ENCODE measurements at regions not wholly inside any gene's neighbourhood (a gene's known extent, or its start where the extent isn't known, plus 50 kb on each side); places are given as distances from the start of the nearest gene placed in this dataset.

DNA sequence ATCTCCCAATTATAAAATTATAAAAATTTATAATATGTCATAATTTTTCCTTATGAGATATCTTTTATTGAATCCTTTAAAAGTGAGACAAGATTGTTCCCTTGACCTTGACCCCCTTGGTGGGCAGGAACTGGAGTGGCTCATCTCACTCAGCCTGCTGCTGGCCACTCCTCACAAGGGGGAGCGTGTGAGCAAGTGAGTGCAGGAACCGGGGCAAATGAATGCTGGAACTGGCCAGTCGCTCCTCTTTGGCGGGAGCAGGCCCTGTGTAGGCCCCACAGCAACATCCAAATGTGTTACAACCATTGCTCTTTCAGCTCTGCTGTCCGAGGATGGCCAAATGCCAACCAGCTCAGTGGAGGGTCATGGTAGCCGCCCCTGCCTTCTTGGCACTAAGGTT lies 178.8 kb downstream of the ETNK1 start:
- Mint-ChIP-seq H3K4me3 (ENCODE audit: unreplicated experiment) (no peak overlapping the region), H3K27me3 (ENCODE audit: unreplicated experiment) (peaks cover 3% of the 10 kb centered on the region), H3K9me3 (ENCODE audit: unreplicated experiment) (no peaks in the 10 kb centered on the region), H3K27ac (ENCODE audit: unreplicated experiment) (no peak overlapping the region), H3K36me3 (ENCODE audit: low read depth, unreplicated experiment) (no peaks in the 10 kb centered on the region), H3K4me1 (ENCODE audit: unreplicated experiment) (no peaks in the 10 kb centered on the region)
- no peak for DNase-seq (ENCODE audit: low spot score)
- TF ChIP-seq, protein P1, sequence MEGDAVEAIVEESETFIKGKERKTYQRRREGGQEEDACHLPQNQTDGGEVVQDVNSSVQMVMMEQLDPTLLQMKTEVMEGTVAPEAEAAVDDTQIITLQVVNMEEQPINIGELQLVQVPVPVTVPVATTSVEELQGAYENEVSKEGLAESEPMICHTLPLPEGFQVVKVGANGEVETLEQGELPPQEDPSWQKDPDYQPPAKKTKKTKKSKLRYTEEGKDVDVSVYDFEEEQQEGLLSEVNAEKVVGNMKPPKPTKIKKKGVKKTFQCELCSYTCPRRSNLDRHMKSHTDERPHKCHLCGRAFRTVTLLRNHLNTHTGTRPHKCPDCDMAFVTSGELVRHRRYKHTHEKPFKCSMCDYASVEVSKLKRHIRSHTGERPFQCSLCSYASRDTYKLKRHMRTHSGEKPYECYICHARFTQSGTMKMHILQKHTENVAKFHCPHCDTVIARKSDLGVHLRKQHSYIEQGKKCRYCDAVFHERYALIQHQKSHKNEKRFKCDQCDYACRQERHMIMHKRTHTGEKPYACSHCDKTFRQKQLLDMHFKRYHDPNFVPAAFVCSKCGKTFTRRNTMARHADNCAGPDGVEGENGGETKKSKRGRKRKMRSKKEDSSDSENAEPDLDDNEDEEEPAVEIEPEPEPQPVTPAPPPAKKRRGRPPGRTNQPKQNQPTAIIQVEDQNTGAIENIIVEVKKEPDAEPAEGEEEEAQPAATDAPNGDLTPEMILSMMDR (IDR thresholded peaks at IDR 0.05; ENCODE audit: unreplicated experiment), result no peak

DNA sequence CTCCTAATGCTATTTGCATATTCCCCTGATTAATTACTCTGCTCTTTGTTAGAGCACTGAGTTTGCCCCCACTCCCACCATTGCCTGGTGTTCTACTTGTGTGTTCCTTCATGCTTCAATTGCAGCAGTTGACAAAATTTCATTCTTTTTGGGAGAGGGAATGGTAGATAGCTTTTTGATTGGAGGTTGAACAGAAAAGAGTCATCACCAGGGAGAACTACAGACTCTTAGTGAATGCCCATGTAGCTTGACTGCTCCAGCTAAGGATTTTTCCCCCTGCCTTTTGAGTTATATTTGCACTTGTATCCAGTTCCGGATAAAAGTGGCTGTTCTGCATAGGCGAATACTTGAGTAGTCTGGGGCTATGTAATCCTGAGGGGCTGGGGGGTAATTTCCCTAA lies 183.9 kb downstream of the ETNK1 start:
- Mint-ChIP-seq H3K27me3 (ENCODE audit: unreplicated experiment) (peaks cover 2% of the 10 kb centered on the region), H3K27ac (ENCODE audit: unreplicated experiment) (no peak overlapping the region), H3K9me3 (ENCODE audit: unreplicated experiment) (no peaks in the 10 kb centered on the region), H3K4me1 (ENCODE audit: unreplicated experiment) (no peaks in the 10 kb centered on the region), H3K4me3 (ENCODE audit: unreplicated experiment) (no peak overlapping the region), H3K36me3 (ENCODE audit: low read depth, unreplicated experiment) (no peaks in the 10 kb centered on the region)
- TF ChIP-seq, protein P1 (IDR thresholded peaks at IDR 0.05; ENCODE audit: unreplicated experiment), result no peak
- no peak for DNase-seq (ENCODE audit: low spot score)

- Mint-ChIP-seq H3K27me3 (ENCODE audit: unreplicated experiment) (peaks cover 2% of the 10 kb centered on the region), H3K9me3 (ENCODE audit: unreplicated experiment) (no peaks in the 10 kb centered on the region), H3K4me3 (ENCODE audit: unreplicated experiment) (no peak overlapping the region), H3K27ac (ENCODE audit: unreplicated experiment) (no peak overlapping the region), H3K4me1 (ENCODE audit: unreplicated experiment) (no peaks in the 10 kb centered on the region), H3K36me3 (ENCODE audit: low read depth, unreplicated experiment) (no peaks in the 10 kb centered on the region)
- DNase-seq (ENCODE audit: low spot score), result no peak
- TF ChIP-seq, protein P1 (IDR thresholded peaks at IDR 0.05; ENCODE audit: unreplicated experiment), result no peak
Measured at GRCh38 chr12:22810036-22810435, 185.1 kb downstream of the ETNK1 start.

DNA sequence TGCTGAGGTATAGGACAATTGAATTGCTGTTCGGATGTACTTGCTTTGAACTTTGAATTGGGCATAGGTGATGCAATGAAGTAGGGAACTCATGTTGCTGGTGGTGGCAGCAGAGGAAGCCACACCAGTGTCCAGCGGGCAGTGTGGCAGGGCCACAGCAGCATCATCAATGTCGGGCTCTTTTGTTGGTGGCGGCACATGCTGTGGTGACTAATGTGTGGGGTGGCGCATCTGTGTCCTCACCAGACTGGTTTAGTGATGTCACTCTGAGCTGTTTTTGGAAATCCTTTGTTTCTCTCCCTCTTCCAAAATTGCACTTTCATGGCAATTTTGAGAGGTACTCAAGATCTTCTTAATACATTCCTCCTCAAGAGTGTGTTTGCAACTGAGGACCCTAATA lies 187.6 kb downstream of the ETNK1 start:
- DNase-seq (ENCODE audit: low spot score), result no peak
- H3K4me3 Mint-ChIP-seq (ENCODE audit: unreplicated experiment), result no peak overlapping the region
- no peak overlapping the region for H3K27ac Mint-ChIP-seq (ENCODE audit: unreplicated experiment)
- no peaks in the 10 kb centered on the region for H3K36me3 Mint-ChIP-seq (ENCODE audit: low read depth, unreplicated experiment)
- H3K4me1 Mint-ChIP-seq (ENCODE audit: unreplicated experiment), result no peaks in the 10 kb centered on the region
- H3K27me3 Mint-ChIP-seq (ENCODE audit: unreplicated experiment), result peaks cover 2% of the 10 kb centered on the region
- H3K9me3 Mint-ChIP-seq (ENCODE audit: unreplicated experiment), result no peaks in the 10 kb centered on the region
- TF ChIP-seq, protein P1 (IDR thresholded peaks at IDR 0.05; ENCODE audit: unreplicated experiment), result no peak

- TF ChIP-seq, protein P1 (IDR thresholded peaks at IDR 0.05; ENCODE audit: unreplicated experiment), result no peak
- Mint-ChIP-seq H3K27ac (ENCODE audit: unreplicated experiment) (no peak overlapping the region), H3K9me3 (ENCODE audit: unreplicated experiment) (no peaks in the 10 kb centered on the region), H3K27me3 (ENCODE audit: unreplicated experiment) (no peaks in the 10 kb centered on the region), H3K4me3 (ENCODE audit: unreplicated experiment) (no peak overlapping the region), H3K36me3 (ENCODE audit: low read depth, unreplicated experiment) (no peaks in the 10 kb centered on the region), H3K4me1 (ENCODE audit: unreplicated experiment) (peaks cover 4% of the 10 kb centered on the region)
- DNase-seq (ENCODE audit: low spot score), result no peak
Measured at GRCh38 chr12:22821985-22822384, 197.0 kb downstream of the ETNK1 start.

All from endothelial cell (in vitro differentiated cells).